NCI-H2029 (cell line): ENCODE measurements at regions not wholly inside any gene's neighbourhood (a gene's known extent, or its start where the extent isn't known, plus 50 kb on each side); places are given as distances from the start of the nearest gene placed in this dataset.

Experiments
- DNase-seq: peaks from one replicate; lab custom pipeline; 2025; lab: John Stamatoyannopoulos, UW

DNA sequence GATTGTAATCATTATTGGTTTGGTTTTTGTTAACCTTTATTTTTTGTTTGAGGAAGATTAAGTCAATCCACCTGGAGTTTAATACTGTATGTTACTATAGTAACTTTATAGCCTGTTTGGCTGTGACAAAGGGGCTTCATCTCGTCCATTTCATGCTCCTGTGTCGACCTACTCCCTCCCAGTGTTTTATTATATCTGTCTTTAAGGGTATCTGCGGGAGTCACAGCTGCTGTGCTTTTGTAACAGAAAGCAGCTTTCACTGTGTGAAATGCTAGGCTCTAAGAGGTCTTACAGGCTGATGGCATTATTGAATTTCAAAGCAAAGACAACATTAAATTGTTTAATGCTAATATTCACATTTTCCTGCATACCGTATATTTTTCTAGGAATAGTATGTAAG is 698.0 kb upstream of the POU3F2 start:
- no peak for DNase-seq

- no peak for DNase-seq
These were observed 697.0 kb upstream of the POU3F2 start for GRCh38 chr6:98137391-98137790.

- no peak for DNase-seq
These were observed 691.5 kb upstream of the POU3F2 start for GRCh38 chr6:98142839-98143238.

GRCh38 chr6:98146656-98147055 is 687.7 kb upstream of the POU3F2 start:
- no peak for DNase-seq

DNA sequence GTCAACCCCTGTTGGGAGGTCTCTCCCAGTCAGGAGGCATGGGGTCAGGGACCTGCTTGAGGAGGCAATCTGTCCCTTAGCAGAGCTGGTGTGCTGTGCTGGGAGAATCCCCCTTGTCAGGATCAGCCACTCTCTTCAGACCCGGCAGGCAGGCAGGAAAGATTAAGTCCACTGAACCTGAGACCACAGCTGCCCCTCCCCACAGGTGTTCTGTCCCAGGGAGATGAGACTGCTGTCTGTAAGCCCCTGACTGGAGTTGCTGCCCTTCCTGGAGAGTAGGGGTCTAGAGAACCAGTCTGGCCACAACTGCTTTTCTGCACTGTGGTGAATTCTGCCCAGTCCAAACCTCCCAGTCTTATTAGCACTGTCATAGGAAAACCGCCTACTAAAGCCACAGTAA is 677.8 kb upstream of the POU3F2 start:
- no peak for DNase-seq

DNA sequence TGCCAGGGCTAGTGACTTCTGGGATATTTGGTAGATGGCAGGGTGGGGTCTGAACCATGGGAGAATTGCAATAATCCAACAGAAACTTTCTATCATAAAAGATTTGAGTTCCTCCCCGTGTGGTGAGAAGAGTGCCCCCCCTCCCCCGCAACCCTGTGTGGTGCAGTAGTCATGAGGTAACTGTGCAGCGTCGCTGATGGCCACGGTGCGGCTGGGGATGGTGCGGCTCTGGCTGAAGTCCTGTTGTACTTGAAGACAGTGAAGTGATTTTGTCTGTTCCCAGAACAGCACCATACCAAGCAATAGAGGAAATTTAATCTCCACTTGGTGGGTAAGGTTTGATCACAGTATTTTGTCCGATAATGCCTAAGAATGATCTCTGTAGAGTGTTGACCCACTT is 654.8 kb upstream of the POU3F2 start:
- DNase-seq, result peak; percentile 24

- no peak for DNase-seq
These were observed 634.3 kb upstream of the POU3F2 start for GRCh38 chr6:98200084-98200483.

GRCh38 chr6:98203170-98203806 is 631.1 kb upstream of the POU3F2 start:
- no peak for DNase-seq

DNA sequence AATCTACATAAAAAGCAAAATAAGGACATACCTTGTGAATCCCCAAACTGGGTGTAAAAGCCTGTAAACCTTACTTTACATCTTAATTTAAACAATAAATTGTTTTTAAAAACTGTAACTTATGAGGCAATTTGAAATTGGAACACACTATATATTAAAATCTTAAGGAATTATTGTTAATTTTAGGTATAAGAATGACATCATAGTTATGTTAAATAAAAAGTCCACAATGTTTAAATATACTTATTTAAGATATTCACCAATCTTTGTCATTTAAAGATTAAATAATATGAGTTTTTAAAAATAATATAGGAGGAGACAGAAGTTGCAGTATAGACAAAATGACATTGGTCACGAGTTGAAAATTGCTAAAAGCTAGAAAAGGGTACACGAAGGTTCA is 621.9 kb upstream of the POU3F2 start:
- DNase-seq, result no peak

- DNase-seq, result no peak
These were observed 618.8 kb upstream of the POU3F2 start for GRCh38 chr6:98215531-98215930.

DNA sequence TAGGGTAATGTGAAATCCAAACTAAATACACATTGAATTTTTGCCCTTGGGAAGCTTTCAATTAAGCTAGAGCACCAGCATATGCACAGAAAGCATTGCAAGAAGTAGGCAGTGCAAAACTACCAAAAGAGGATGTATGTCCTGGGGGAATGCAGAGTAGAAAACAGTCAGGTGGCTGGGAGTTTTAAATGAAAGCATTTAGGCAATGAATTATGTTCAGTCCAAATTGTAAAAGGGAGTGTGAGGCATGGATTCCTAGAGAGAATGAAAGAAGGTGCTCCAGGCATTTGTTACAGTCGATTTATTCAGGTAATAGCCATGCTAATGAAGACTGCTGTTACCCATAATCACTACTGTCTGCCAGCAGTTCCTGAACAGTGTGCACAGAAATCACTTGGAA is 604.1 kb upstream of the POU3F2 start:
- DNase-seq, result no peak

GRCh38 chr6:98239057-98239456 is 595.3 kb upstream of the POU3F2 start:
- DNase-seq, result no peak

DNA sequence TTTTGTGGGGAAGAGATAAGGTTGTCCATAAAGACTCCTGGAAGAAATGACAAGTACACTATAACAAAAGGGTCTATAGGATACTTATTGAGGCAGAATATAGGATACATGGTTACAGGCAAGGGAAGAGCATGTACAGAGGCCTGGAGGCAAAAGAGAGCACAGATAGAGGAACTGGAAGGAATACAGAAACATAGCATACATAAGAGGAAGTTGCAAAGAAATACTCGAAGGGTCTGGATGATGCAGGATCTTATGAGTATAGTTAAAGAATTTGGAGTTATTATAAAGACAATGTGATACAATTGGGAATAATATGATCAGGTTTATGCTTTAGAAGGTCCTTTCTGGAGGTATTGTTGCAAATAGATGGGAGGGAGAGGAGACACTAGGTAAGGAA is 592.7 kb upstream of the POU3F2 start:
- DNase-seq, result no peak

DNA sequence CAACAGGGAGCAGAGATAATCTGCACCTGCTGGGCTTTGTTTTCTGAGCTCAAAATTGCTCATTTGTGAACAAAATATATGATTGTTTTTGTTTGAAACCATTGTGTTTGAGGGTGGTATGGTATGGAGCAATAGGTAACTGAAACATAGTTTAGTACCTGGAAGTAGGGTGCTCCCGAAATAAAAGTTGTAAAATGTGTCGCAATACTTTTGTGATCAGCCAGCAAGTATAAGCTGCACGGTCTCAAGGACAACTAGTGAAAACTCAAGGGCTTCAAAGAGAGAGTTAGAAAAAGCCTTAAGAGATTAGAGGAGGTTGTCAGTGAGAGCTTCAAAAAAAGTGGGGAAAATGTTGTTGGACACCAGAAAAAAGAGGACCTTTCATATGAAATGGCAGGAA is 579.8 kb upstream of the POU3F2 start:
- DNase-seq, result no peak

DNA sequence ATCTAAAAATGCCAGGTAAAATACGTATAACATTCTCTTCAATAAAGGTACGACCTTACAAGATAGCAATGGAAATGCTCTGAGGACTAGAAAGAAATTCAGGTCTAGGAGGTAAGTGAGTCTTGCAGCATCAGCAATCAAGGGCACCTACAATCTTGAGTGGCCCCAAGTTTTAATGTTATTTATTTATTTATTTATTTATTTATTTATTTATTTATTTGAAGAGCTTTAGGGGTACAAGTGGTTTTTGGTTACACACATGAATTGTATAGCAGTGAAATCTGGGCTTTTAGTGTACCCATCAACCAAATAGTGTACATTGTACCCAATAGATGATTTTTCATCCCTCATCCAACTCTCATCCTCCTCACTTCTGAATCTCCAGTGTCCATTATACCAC is 574.0 kb upstream of the POU3F2 start:
- DNase-seq, result no peak

DNA sequence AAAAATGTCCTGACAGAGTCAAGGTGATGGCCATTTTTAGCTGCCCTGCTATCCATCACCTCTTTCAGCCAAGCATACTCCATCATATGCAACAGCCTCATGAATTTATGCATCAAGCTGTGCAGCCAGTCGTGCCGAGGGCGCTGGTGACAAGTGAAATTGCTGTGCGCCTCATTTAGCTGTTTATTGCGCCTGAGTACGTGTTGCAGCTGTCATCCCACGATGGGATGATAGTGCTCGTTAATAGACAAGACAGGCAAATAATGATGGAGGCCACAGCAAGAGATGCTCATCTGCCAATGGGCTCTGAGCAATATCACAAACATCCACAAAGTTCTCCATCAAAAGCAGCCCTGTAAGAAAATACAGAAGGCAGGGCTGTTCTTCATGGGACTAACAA is 562.3 kb upstream of the POU3F2 start:
- no peak for DNase-seq

GRCh38 chr6:98274691-98275090 is 559.7 kb upstream of the POU3F2 start:
- no peak for DNase-seq

DNA sequence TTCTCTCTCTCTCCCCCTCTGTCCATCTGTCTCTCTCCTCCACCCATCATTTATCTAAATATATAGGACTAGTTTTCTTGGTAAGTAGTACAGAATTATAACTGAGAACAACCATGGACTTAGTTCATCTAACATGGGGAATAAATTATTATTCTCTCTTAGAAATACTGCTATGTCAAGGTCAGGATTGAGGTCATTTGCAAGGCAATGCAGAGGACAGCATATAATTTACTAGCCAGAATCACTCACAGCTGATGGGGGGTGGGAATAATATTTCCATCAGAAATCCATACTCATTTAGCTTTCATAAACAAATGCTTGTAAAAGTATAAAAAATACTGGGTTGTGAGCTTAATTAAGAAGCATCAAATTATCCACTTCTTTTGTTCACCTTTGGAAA is 553.9 kb upstream of the POU3F2 start:
- DNase-seq, result no peak

- no peak for DNase-seq
These were observed 547.8 kb upstream of the POU3F2 start for GRCh38 chr6:98286620-98287019.

DNA sequence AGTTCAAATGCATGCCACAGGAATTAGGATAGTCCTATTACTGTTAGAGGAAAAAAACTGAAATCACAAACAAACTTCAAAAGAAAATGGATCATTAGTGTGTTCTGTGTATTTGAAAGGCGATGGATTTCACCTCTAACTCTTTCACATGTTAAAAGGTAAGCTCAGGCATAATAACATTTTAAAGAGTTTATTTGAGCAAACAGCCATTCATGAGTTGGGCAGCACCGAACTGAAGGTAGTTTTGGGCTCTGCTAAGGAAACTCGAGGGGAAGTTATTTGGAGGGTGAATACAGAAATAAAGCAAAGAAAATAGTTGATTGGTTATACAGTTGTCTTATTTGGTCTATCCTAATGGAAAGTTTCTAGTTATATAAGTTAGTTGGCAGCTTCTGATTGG is 546.5 kb upstream of the POU3F2 start:
- DNase-seq, result no peak

GRCh38 chr6:98292810-98293209 is 541.6 kb upstream of the POU3F2 start:
- no peak for DNase-seq

DNA sequence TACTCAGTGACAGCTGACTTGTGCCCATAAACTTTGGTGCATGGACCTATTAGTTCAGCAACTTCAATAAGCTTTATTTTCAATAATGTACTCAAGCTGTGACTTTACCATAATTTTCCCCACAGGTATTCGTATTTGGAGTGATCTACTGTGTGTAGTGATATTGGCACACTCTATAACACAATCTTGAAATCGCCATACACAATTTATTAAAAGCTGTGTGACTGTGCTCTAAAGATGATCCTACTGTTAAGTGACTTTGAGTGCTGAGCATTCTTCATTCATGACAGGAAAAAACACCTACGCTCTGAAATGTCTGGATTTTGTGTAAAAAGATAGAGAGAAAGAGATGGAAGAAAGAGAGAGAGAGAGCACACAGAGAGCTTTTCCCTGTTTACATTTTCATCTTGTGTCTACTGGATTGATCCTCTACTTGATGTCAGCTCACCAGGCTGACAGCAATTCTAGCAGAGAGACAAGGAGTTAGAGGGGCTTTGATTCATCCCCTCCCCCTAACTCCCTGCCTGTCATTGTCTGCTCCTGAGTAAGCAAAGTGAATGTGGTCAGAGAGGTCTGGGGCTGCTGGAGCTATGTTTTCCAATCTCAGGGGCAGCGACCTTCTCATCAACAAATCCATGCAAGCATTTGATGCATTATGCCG is 538.7 kb upstream of the POU3F2 start:
- no peak for DNase-seq

- DNase-seq, result no peak
These were observed 525.8 kb upstream of the POU3F2 start for GRCh38 chr6:98308564-98308963.

DNA sequence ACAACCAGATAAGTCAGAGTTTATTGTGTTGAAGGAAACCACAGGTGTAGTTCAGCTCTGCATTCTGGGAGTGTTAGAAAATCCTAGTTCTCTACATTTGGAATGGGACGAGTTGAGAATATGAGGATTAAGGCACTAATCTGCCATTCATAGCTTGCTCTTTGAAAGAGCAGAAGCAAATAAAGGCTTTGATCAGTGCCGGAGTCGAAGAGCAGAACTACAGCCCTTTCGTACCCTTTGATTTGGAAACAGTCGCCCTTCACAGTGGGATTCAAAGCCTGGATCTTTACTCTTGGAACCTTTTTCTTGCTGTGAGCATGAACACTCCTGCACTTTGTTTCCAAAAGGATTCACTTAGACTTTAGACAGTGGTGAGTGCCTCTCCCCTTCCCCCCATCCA is 523.9 kb upstream of the POU3F2 start:
- DNase-seq, result no peak
